ENCODE measurements at regions not wholly inside any gene's neighbourhood (a gene's known extent, or its start where the extent isn't known, plus 50 kb on each side); places are given as distances from the start of the nearest gene placed in this dataset.
"Not testable (repeated sequence)": the region's sequence is repeated elsewhere in the genome, so short reads cannot be mapped to it uniquely, and the experiment has no call there.

GRCh38 chr6:10156875-10157274 lies 258.0 kb downstream of the TFAP2A start:
- Mint-ChIP-seq H3K27ac (no peak overlapping the region), H3K27me3 (peaks cover 3% of the 10 kb centered on the region), H3K9me3 (peaks cover 4 to 10% (median 6%) of the 10 kb centered on the region in 3 donors), H3K4me3 (no peak overlapping the region), H3K4me1 (no peaks in the 10 kb centered on the region), H3K36me3 (no peaks in the 10 kb centered on the region)

GRCh38 chr6:10154251-10154650 lies 260.6 kb downstream of the TFAP2A start:
- no peak overlapping the region for H3K27ac Mint-ChIP-seq
- H3K4me1 Mint-ChIP-seq = no peaks in the 10 kb centered on the region
- H3K36me3 Mint-ChIP-seq = no peaks in the 10 kb centered on the region
- no peaks in the 10 kb centered on the region for H3K27me3 Mint-ChIP-seq
- no peak overlapping the region for H3K4me3 Mint-ChIP-seq
- peaks cover 5 to 10% (median 6%) of the 10 kb centered on the region in 3 donors for H3K9me3 Mint-ChIP-seq

- Mint-ChIP-seq H3K27me3 (no peaks in the 10 kb centered on the region), H3K4me1 (peaks cover 0 to 5% (median 2%) of the 10 kb centered on the region in 3 donors), H3K36me3 (no peaks in the 10 kb centered on the region), H3K27ac (no peak overlapping the region), H3K9me3 (peaks cover 4 to 7% (median 4%) of the 10 kb centered on the region in 3 donors), H3K4me3 (no peak overlapping the region)
These were observed 263.5 kb downstream of the TFAP2A start for GRCh38 chr6:10151144-10151915.

- Mint-ChIP-seq H3K4me1 (peaks cover 0 to 5% (median 2%) of the 10 kb centered on the region in 3 donors), H3K27ac (no peak overlapping the region), H3K36me3 (no peaks in the 10 kb centered on the region), H3K27me3 (no peaks in the 10 kb centered on the region), H3K9me3 (peaks cover 0 to 4% (median 3%) of the 10 kb centered on the region in 3 donors), H3K4me3 (no peak overlapping the region)
These were observed 265.3 kb downstream of the TFAP2A start for GRCh38 chr6:10149603-10150002.

GRCh38 chr6:10146715-10147451 lies 268.0 kb downstream of the TFAP2A start:
- H3K9me3 Mint-ChIP-seq = peaks cover 0 to 3% (median 2%) of the 10 kb centered on the region in 3 donors
- no peaks in the 10 kb centered on the region for H3K27me3 Mint-ChIP-seq
- no peak overlapping the region for H3K27ac Mint-ChIP-seq
- peaks cover 0 to 5% (median 2%) of the 10 kb centered on the region in 3 donors for H3K4me1 Mint-ChIP-seq
- peak overlapping the region in 2 of 4 donors; percentile 58 to 59 for H3K4me3 Mint-ChIP-seq
- H3K36me3 Mint-ChIP-seq = no peaks in the 10 kb centered on the region

GRCh38 chr6:10144772-10145171 lies 270.1 kb downstream of the TFAP2A start:
- peaks cover 0 to 5% (median 2%) of the 10 kb centered on the region in 3 donors for H3K4me1 Mint-ChIP-seq
- no peak overlapping the region for H3K27ac Mint-ChIP-seq
- peaks cover 0 to 3% (median 2%) of the 10 kb centered on the region in 3 donors for H3K9me3 Mint-ChIP-seq
- no peaks in the 10 kb centered on the region for H3K27me3 Mint-ChIP-seq
- H3K36me3 Mint-ChIP-seq = no peaks in the 10 kb centered on the region
- H3K4me3 Mint-ChIP-seq = no peak overlapping the region

GRCh38 chr6:10141746-10142443 lies 273.0 kb downstream of the TFAP2A start:
- H3K27ac Mint-ChIP-seq = no peak overlapping the region
- H3K4me1 Mint-ChIP-seq = peaks cover 0 to 1% (median 0%) of the 10 kb centered on the region in 3 donors
- no peaks in the 10 kb centered on the region for H3K36me3 Mint-ChIP-seq
- H3K4me3 Mint-ChIP-seq = no peak overlapping the region
- H3K27me3 Mint-ChIP-seq = no peaks in the 10 kb centered on the region
- H3K9me3 Mint-ChIP-seq = peaks cover 0 to 8% (median under 1%) of the 10 kb centered on the region in 3 donors

GRCh38 chr6:10140824-10141223 lies 274.1 kb downstream of the TFAP2A start:
- Mint-ChIP-seq H3K27ac (no peak overlapping the region), H3K4me3 (no peak overlapping the region), H3K36me3 (no peaks in the 10 kb centered on the region), H3K27me3 (no peaks in the 10 kb centered on the region), H3K4me1 (no peaks in the 10 kb centered on the region), H3K9me3 (peaks cover 0 to 8% (median 0%) of the 10 kb centered on the region in 3 donors)

GRCh38 chr6:10140136-10140535 lies 274.7 kb downstream of the TFAP2A start:
- H3K36me3 Mint-ChIP-seq = no peaks in the 10 kb centered on the region
- H3K27ac Mint-ChIP-seq = no peak overlapping the region
- H3K9me3 Mint-ChIP-seq = peaks cover 0 to 8% (median 0%) of the 10 kb centered on the region in 3 donors
- H3K4me1 Mint-ChIP-seq = no peaks in the 10 kb centered on the region
- H3K4me3 Mint-ChIP-seq = no peak overlapping the region
- H3K27me3 Mint-ChIP-seq = no peaks in the 10 kb centered on the region

GRCh38 chr6:10138917-10139316 lies 276.0 kb downstream of the TFAP2A start:
- Mint-ChIP-seq H3K4me1 (no peaks in the 10 kb centered on the region), H3K27ac (no peak overlapping the region), H3K27me3 (no peaks in the 10 kb centered on the region), H3K4me3 (no peak overlapping the region), H3K36me3 (no peaks in the 10 kb centered on the region), H3K9me3 (peaks cover 0 to 8% (median 0%) of the 10 kb centered on the region in 3 donors)

GRCh38 chr6:10136636-10137035 lies 278.2 kb downstream of the TFAP2A start:
- Mint-ChIP-seq H3K36me3 (no peaks in the 10 kb centered on the region), H3K9me3 (peaks cover 0 to 8% (median 4%) of the 10 kb centered on the region in 3 donors), H3K4me1 (no peaks in the 10 kb centered on the region), H3K27ac (no peak overlapping the region), H3K4me3 (no peak overlapping the region), H3K27me3 (no peaks in the 10 kb centered on the region)

- H3K27ac Mint-ChIP-seq, H3K9me3 Mint-ChIP-seq, H3K27me3 Mint-ChIP-seq, H3K4me3 Mint-ChIP-seq, H3K36me3 Mint-ChIP-seq, H3K4me1 Mint-ChIP-seq: not testable (repeated sequence)
These were observed 280.7 kb downstream of the TFAP2A start for GRCh38 chr6:10134185-10134584.

GRCh38 chr6:10128721-10129120 lies 286.2 kb downstream of the TFAP2A start:
- Mint-ChIP-seq H3K36me3 (peaks cover 2% of the 10 kb centered on the region), H3K4me3 (no peak overlapping the region), H3K4me1 (no peaks in the 10 kb centered on the region)

GRCh38 chr6:10122164-10122563 lies 292.7 kb downstream of the TFAP2A start:
- Mint-ChIP-seq H3K4me1 (no peaks in the 10 kb centered on the region), H3K4me3 (no peak overlapping the region), H3K9me3 (peaks cover 0 to 5% (median 0%) of the 10 kb centered on the region in 3 donors), H3K27me3 (no peaks in the 10 kb centered on the region), H3K27ac (no peak overlapping the region), H3K36me3 (no peaks in the 10 kb centered on the region)

More at GRCh38 chr6:10128721-10129120, 286.2 kb downstream of the TFAP2A start:
- Mint-ChIP-seq H3K27ac (no peak overlapping the region), H3K9me3 (peaks cover 0 to 13% (median 0%) of the 10 kb centered on the region in 3 donors), H3K27me3 (peaks cover 3% of the 10 kb centered on the region)
